HEK293 (cell line): ENCODE measurements at regions not wholly inside any gene's neighbourhood (a gene's known extent, or its start where the extent isn't known, plus 50 kb on each side); places are given as distances from the start of the nearest gene placed in this dataset.

Source experiments
- ZNF16 ChIP-seq: fragments of 450-650 bp; formaldehyde crosslinking; IDR thresholded peaks from 2 replicates; pipeline ENCODE4 v1.5.1; 2016; ENCODE audit warnings: low read depth, missing biosample characterization, missing genetic modification characterization
- ZNF558 ChIP-seq: fragments of 450-650 bp; formaldehyde crosslinking; IDR thresholded peaks from 2 replicates; pipeline ENCODE4 v1.5.1; 2016; ENCODE audit warnings: missing biosample characterization, missing genetic modification characterization
- ZNF830 ChIP-seq: fragments of 450-650 bp; IDR thresholded peaks from 2 replicates; pipeline ENCODE4 v1.5.0; 2018; ENCODE audit warnings: missing biosample characterization, missing genetic modification characterization, low read depth, mild to moderate bottlenecking, moderate library complexity
- TF ChIP-seq, protein P1 (sequence below): fragments of 450-650 bp; formaldehyde crosslinking; IDR thresholded peaks from 2 replicates; pipeline ENCODE4 v1.5.1; 2016; ENCODE audit warnings: missing biosample characterization, missing genetic modification characterization
- TF ChIP-seq, protein P2 (sequence below): fragments of 450-650 bp; formaldehyde crosslinking; IDR thresholded peaks from 2 replicates; pipeline ENCODE4 v1.5.1; 2016; ENCODE audit warnings: missing biosample characterization, missing genetic modification characterization

DNA sequence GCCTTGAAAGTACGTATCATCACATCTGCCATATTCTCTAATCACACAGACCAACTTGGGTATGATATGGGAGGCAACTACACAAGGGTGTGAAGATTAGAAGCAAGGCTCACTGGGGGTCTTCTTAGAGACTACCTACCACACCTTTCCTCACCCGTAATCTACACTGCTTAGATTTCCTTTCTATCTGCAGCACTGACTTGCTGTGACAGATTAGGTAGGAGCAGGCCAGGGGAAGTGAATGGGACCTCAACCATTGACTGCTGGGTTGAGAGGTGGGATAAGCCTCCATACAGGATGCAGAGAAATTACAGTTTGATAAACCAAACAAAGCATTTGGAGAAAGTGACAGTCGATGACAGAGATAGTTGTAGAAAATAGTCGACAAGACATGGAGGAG is 119.0 kb upstream of the SERPINE2 start:
- TF ChIP-seq ZNF830 (tag by site-specific recombination) (no peak), ZNF16 (tag by site-specific recombination) (no peak), ZNF558 (tag by site-specific recombination) (no peak)
- TF ChIP-seq, protein P1, sequence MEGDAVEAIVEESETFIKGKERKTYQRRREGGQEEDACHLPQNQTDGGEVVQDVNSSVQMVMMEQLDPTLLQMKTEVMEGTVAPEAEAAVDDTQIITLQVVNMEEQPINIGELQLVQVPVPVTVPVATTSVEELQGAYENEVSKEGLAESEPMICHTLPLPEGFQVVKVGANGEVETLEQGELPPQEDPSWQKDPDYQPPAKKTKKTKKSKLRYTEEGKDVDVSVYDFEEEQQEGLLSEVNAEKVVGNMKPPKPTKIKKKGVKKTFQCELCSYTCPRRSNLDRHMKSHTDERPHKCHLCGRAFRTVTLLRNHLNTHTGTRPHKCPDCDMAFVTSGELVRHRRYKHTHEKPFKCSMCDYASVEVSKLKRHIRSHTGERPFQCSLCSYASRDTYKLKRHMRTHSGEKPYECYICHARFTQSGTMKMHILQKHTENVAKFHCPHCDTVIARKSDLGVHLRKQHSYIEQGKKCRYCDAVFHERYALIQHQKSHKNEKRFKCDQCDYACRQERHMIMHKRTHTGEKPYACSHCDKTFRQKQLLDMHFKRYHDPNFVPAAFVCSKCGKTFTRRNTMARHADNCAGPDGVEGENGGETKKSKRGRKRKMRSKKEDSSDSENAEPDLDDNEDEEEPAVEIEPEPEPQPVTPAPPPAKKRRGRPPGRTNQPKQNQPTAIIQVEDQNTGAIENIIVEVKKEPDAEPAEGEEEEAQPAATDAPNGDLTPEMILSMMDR = no peak
- TF ChIP-seq, protein P2, sequence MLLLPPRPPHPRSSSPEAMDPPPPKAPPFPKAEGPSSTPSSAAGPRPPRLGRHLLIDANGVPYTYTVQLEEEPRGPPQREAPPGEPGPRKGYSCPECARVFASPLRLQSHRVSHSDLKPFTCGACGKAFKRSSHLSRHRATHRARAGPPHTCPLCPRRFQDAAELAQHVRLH (tag by site-specific recombination) = no peak
